Esophagus muscularis mucosa (tissue), 4 donors: ENCODE measurements at regions not wholly inside any gene's neighbourhood (a gene's known extent, or its start where the extent isn't known, plus 50 kb on each side); places are given as distances from the start of the nearest gene placed in this dataset.
"Not testable (repeated sequence)": the region's sequence is repeated elsewhere in the genome, so short reads cannot be mapped to it uniquely, and the experiment has no call there.

ENCODE experiments used
- DNase-seq: peaks from one replicate; pipeline ENCODE4 v3.0.0-alpha.2; 2017; ENCODE audit errors: extremely low spot score
- H3K27ac ChIP-seq, 4 donors: fragments of 200-600 bp; sonication (generic); replicated peaks in 1 of 4; 1 replicate in 3 of 4; 2 replicates in 1 of 4; pipeline ENCODE4 v1.5.1; 2016 to 2019; ENCODE audit warnings: mild to moderate bottlenecking in 1 of 4
- H3K27me3 ChIP-seq, 4 donors: fragments of 200-600 bp; sonication (generic); one replicate each; pipeline versions ENCODE4 v1.5.1 to v1.6.0; 2016 to 2019
- H3K36me3 ChIP-seq, 4 donors: fragments of 200-600 bp; sonication (generic); one replicate each; pipeline ENCODE4 v1.5.1; 2016 to 2019
- H3K4me1 ChIP-seq, 4 donors: fragments of 200-600 bp; sonication (generic); one replicate each; pipeline ENCODE4 v1.5.1; 2016 to 2019
- H3K4me3 ChIP-seq, 4 donors: fragments of 200-600 bp; sonication (generic); 1 replicate in 2 of 4; 2 replicates in 2 of 4; pipeline ENCODE4 v1.5.1; 2016 to 2019; ENCODE audit warnings: mild to moderate bottlenecking in 4 of 4, moderate library complexity in 1 of 4
- H3K9me3 ChIP-seq, 4 donors: fragments of 200-600 bp; sonication (generic); 1 replicate in 3 of 4; 2 replicates in 1 of 4; pipeline ENCODE4 v1.5.1; 2016 to 2019
- CTCF ChIP-seq, 3 experiments: fragments of 200-600 bp in 2 of 3; fragments of 450-650 bp in 1 of 3; sonication (generic) in 2 of 3; IDR thresholded peaks; one replicate each; pipeline ENCODE4 v1.5.1; 2017 to 2019; ENCODE audit warnings: antibody characterized with exemption in 3 of 3, mild to moderate bottlenecking in 2 of 3, moderate library complexity in 1 of 3
- EP300 ChIP-seq: sonication (generic); formaldehyde crosslinking; IDR thresholded peaks from one replicate; pipeline ENCODE4 v1.6.1; 2017; ENCODE audit warnings: antibody characterized with exemption
- POLR2A ChIP-seq: fragments of 450-650 bp; IDR thresholded peaks from one replicate; pipeline ENCODE4 v1.6.1; 2017; ENCODE audit warnings: antibody characterized with exemption, moderate library complexity, mild to moderate bottlenecking, low read depth
- POLR2AphosphoS5 ChIP-seq, 2 donors: sonication (generic); formaldehyde crosslinking; IDR thresholded peaks; one replicate each; pipeline ENCODE4 v1.6.1; 2017; ENCODE audit warnings: antibody characterized with exemption in 2 of 2
- WGBS: methylation state at CpG from one replicate; pipeline ENCODE4 v1.1.5; 2018; 5-methylcytosine and 5-hydroxymethylcytosine counted together
- intact Hi-C: fragments of 100-400 bp; cut with DNase I; formaldehyde crosslinking; loops from one replicate; pipeline ENCODE4 v1.15.1; 2023

DNA sequence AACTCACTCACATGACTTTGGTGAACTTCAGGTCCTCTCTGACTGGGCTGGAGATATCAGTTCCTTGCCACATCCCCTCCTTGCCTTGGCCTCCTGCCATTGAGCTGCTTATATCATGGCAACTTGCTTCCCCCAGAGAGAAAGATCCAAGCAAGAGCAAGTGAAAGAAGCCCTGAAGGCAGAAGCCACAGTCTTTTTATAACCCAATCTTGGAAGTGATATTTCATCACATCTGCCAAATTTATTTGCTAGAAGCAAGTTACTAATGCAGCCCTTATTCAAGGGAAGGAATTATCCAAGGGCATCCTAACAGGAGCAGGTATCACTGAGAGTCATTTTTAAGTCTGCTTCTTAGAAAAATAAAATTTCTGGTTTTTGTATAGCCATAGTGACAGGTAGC lies 127.8 kb downstream of the SLC38A4 start:
- no peak overlapping the region for H3K4me3 ChIP-seq
- peaks cover 0 to 9% (median 6%) of the 10 kb centered on the region in 4 donors for H3K9me3 ChIP-seq
- DNase-seq: no peak
- no peaks in the 10 kb centered on the region for H3K4me1 ChIP-seq
- TF ChIP-seq POLR2A: no peak
- no peak for TF ChIP-seq EP300
- TF ChIP-seq POLR2AphosphoS5 (IDR thresholded peaks at IDR 0.05): no peak
- no peak for TF ChIP-seq CTCF (IDR thresholded peaks at IDR 0.05)
- no peaks in the 10 kb centered on the region for H3K27me3 ChIP-seq
- H3K36me3 ChIP-seq: no peaks in the 10 kb centered on the region
- no peak overlapping the region for H3K27ac ChIP-seq
- intact Hi-C loops: no loop called here

DNA sequence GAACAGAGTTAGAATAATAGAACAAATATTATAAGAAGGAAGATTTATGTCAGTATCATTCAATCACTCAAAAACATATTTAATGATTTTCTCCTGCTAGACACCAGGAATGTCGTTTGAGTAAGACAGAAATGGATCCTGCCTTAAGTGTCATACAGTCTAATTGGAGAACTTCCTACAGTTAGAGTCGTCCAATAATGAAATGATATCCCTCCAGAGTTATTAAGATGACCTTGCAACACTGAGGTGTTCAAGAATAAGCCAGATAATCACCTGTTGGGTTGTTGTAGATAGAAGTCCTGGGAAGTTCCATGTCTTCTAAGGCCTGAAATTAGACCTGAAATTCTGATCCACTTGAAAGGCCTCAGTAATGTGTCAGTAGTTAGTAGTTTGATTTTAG lies 132.3 kb downstream of the SLC38A4 start:
- Histone ChIP-seq H3K36me3 (no peaks in the 10 kb centered on the region), H3K4me1 (no peaks in the 10 kb centered on the region), H3K4me3 (no peak overlapping the region), H3K27ac (no peak overlapping the region), H3K27me3 (no peaks in the 10 kb centered on the region), H3K9me3 (peaks cover 0 to 9% (median 6%) of the 10 kb centered on the region in 4 donors)
- no peak for DNase-seq
- WGBS: 48% methylated on average over 2 of the region's 2 CpGs
- TF ChIP-seq POLR2AphosphoS5 (IDR thresholded peaks at IDR 0.05): no peak
- no peak for TF ChIP-seq CTCF (IDR thresholded peaks at IDR 0.05)
- no peak for TF ChIP-seq EP300
- no peak for TF ChIP-seq POLR2A
- intact Hi-C loops: no loop called here

DNA sequence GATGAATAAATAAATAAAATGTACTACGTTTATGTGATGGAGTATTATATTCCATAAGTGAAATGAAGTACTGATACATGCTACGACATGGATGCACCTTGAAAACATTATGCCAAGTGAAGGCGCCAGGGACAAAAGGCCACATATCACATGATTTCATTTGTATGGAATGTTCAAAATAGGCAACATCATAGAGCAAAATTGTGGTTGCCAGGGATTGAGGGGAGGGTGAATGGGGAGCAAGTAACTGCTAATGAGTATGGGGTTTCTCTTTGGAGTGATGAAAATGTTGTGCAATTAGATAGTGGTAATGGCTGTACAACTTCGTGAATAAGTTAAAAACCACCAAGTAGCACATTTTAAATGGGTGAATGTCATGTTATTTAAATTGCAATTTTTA lies 132.8 kb downstream of the SLC38A4 start:
- no peak for DNase-seq
- Histone ChIP-seq H3K4me3 (no peak overlapping the region), H3K4me1 (no peaks in the 10 kb centered on the region), H3K27ac (no peak overlapping the region), H3K36me3 (no peaks in the 10 kb centered on the region), H3K9me3 (peaks cover 0 to 7% (median 4%) of the 10 kb centered on the region in 4 donors), H3K27me3 (no peaks in the 10 kb centered on the region)
- WGBS: 80% methylated on average over 4 of the region's 4 CpGs
- TF ChIP-seq POLR2AphosphoS5 (IDR thresholded peaks at IDR 0.05) (no peak), EP300 (no peak), CTCF (IDR thresholded peaks at IDR 0.05) (no peak), POLR2A (no peak)
- intact Hi-C loops: no loop called here

DNA sequence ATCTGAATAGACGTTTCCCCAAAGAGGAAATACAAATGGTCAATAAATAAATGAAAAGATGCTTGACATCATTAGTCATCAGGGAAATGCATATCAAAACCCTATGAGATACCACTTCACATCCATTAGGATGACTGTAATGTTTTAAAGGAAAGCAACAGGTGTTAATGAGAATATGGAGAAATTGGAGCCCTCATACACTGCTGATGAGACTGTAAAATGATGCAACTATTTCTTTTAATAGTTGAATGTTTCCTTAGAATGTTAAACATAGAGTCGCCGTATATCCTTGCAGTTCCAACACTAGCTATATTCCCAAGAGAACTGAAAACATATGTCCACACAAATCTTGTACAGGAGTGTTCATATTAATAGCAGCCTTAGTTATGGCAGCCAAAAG lies 133.2 kb downstream of the SLC38A4 start:
- Histone ChIP-seq H3K9me3 (peaks cover 0 to 3% (median under 1%) of the 10 kb centered on the region in 4 donors), H3K4me1 (no peaks in the 10 kb centered on the region), H3K36me3 (no peaks in the 10 kb centered on the region), H3K27me3 (no peaks in the 10 kb centered on the region), H3K27ac (no peak overlapping the region), H3K4me3 (no peak overlapping the region)
- 73% methylated on average over 3 of the region's 3 CpGs for WGBS
- TF ChIP-seq CTCF (IDR thresholded peaks at IDR 0.05) (no peak), POLR2A (no peak), EP300 (no peak)
- no peak for DNase-seq
- intact Hi-C loops: no loop called here

DNA sequence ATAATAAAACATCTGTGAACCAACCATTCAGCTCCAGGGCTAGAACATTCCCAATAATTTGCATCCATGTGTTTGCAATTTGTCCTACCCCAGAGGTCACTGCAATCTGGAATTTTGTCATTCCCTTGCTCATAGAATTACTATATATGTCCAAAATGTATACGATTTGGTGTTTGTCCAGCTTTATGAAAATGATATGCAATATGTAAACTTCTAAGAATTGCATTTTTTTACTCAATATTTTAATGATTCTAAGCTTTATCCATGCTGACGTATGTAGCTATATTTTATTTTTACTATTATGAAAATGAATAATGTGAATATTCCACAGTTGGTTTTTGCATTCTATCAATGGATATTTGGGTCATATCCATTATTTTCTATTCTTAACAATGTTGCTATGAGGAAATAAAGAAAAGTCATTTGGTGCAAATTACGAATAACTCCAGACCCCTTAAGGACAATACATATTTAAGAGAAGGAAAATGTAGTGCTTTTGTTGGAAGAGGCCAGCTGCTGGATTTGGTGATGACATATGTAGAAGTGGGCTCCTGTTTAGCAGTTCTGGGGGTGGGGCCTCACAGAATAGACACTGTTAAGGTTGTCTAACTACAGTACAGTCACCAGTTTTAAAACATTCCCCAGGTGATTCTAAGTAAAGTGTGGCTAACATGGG lies 139.4 kb downstream of the SLC38A4 start:
- Histone ChIP-seq H3K27ac (no peak overlapping the region), H3K27me3 (no peaks in the 10 kb centered on the region), H3K4me3 (no peak overlapping the region), H3K4me1 (no peaks in the 10 kb centered on the region), H3K9me3 (no peaks in the 10 kb centered on the region), H3K36me3 (no peaks in the 10 kb centered on the region)
- TF ChIP-seq POLR2A: no peak
- no peak for TF ChIP-seq CTCF (IDR thresholded peaks at IDR 0.05)
- TF ChIP-seq EP300: no peak
- no peak for DNase-seq
- intact Hi-C loops: loop anchor here (10.0 kb wide), 1 partner anchor 248 kb away; no protein-coding TSS in a partner anchor
- 89% methylated on average over 3 of the region's 3 CpGs for WGBS

GRCh38 chr12:46684243-46684642 lies 141.6 kb downstream of the SLC38A4 start:
- not testable (repeated sequence) for H3K4me3 ChIP-seq, H3K9me3 ChIP-seq, H3K27me3 ChIP-seq, H3K4me1 ChIP-seq, H3K27ac ChIP-seq, H3K36me3 ChIP-seq, DNase-seq
- intact Hi-C loops: loop anchor here (10.0 kb wide), 1 partner anchor 251 kb away; no protein-coding TSS in a partner anchor
- WGBS: 88% methylated on average over 3 of the region's 3 CpGs
